ENCODE measurements at regions not wholly inside any gene's neighbourhood (a gene's known extent, or its start where the extent isn't known, plus 50 kb on each side); places are given as distances from the start of the nearest gene placed in this dataset.
"Not testable (repeated sequence)": the region's sequence is repeated elsewhere in the genome, so short reads cannot be mapped to it uniquely, and the experiment has no call there.

GRCh38 chr2:8144131-8144631 lies 537.7 kb upstream of the ID2 start (continued):
- TF ChIP-seq CEBPB (IDR thresholded peaks at IDR 0.05), result no peak

- Histone ChIP-seq H3K4me1 (peaks cover 11% of the 10 kb centered on the region), H3K9me3 (no peaks in the 10 kb centered on the region), H3K4me3 (no peak overlapping the region), H3K4me2 (no peak overlapping the region), H3K27ac (no peak overlapping the region)
- TF ChIP-seq ZFP36 (IDR thresholded peaks at IDR 0.05; ENCODE audit: borderline replicate concordance, partially characterized antibody) (no peak), PBX3 (IDR thresholded peaks at IDR 0.05) (no peak), CTCF (IDR thresholded peaks at IDR 0.05) (no peak), KDM1A (IDR thresholded peaks at IDR 0.05; ENCODE audit: low read depth) (no peak), E2F6 (IDR thresholded peaks at IDR 0.05; ENCODE audit: borderline replicate concordance, low read depth) (no peak), CEBPB (IDR thresholded peaks at IDR 0.05) (no peak), SMC3 (IDR thresholded peaks at IDR 0.05) (no peak), MAZ (IDR thresholded peaks at IDR 0.05; ENCODE audit: borderline replicate concordance, low read depth, low read length) (no peak), HOXB5 (CRISPR knock-in tag; IDR thresholded peaks at IDR 0.05) (no peak), SREBF2 (IDR thresholded peaks at IDR 0.05) (no peak)
- ChIA-PET POLR2A (no interaction called here), CTCF (no interaction called here)
- WGBS (ENCODE audit: missing lambda C conversion rate), result 52% methylated on average over 3 of the region's 3 CpGs
- FAIRE-seq (no peak), DNase-seq (ENCODE audit: low read depth in 1 of 2, low spot score in 1 of 2) (no peak), ATAC-seq (no peak)
Observed at GRCh38 chr2:8144785-8145184, 537.1 kb upstream of the ID2 start.

GRCh38 chr2:8145375-8145774 lies 536.5 kb upstream of the ID2 start:
- whole genome bisulfite sequencing (ENCODE audit: missing lambda C conversion rate), result 78% methylated on average over 2 of the region's 2 CpGs
- POLR2A ChIA-PET; H3K9me3 ChIP-seq; H3K4me2 ChIP-seq; H3K4me3 ChIP-seq; DNase-seq (ENCODE audit: low read depth in 1 of 2, low spot score in 1 of 2); ATAC-seq; H3K27ac ChIP-seq; FAIRE-seq: not testable (repeated sequence)
- peaks cover 11% of the 10 kb centered on the region for H3K4me1 ChIP-seq
- CTCF ChIA-PET, result interaction anchor here (1.0 kb wide), 1 partner anchor 32 kb away, joined by 3 read pairs; no protein-coding TSS in a partner anchor

- H3K4me1 ChIP-seq, result peaks cover 11% of the 10 kb centered on the region
Observed at GRCh38 chr2:8146132-8147005, 535.5 kb upstream of the ID2 start.

More at GRCh38 chr2:8146132-8147005, 535.5 kb upstream of the ID2 start:
- POLR2A ChIA-PET, result no interaction called here
- no peak for FAIRE-seq
- ATAC-seq, result no peak
- TF ChIP-seq TFCP2L1 (CRISPR knock-in tag; IDR thresholded peaks at IDR 0.05), result no peak
- no peak for TF ChIP-seq JUN (IDR thresholded peaks at IDR 0.05)
- Histone ChIP-seq H3K4me2 (no peak overlapping the region), H3K27ac (no peak overlapping the region), H3K9me3 (no peaks in the 10 kb centered on the region), H3K4me3 (no peak overlapping the region)
- CTCF ChIA-PET, result interaction anchor here (1.0 kb wide), 1 partner anchor 33 kb away, joined by 3 read pairs; no protein-coding TSS in a partner anchor
- 64% methylated on average over 5 of the region's 5 CpGs for WGBS (ENCODE audit: missing lambda C conversion rate)
- no peak for DNase-seq (ENCODE audit: low read depth in 1 of 2, low spot score in 1 of 2)
